Memory B cell (primary cell): ENCODE measurements at regions not wholly inside any gene's neighbourhood (a gene's known extent, or its start where the extent isn't known, plus 50 kb on each side); places are given as distances from the start of the nearest gene placed in this dataset.
"Not testable (repeated sequence)": the region's sequence is repeated elsewhere in the genome, so short reads cannot be mapped to it uniquely, and the experiment has no call there.

ENCODE experiments used
- ATAC-seq: fragments of 150-1000 bp; cut with Tn5 transposase; 2 replicates; pipeline ENCODE4 v1.10.0; 2021; ENCODE audit warnings: low read depth, mild to moderate bottlenecking, moderate library complexity
- DNase-seq, 2 donors: peaks; one replicate each; pipeline ENCODE4 v3.0.0; 2022; ENCODE audit warnings: low spot score in 2 of 2
- H3K27ac Mint-ChIP-seq: one replicate; pipeline ENCODE4 v1.8.0; 2022; ENCODE audit warnings: mild to moderate bottlenecking, moderate library complexity, mixed read lengths
- H3K27me3 Mint-ChIP-seq: one replicate; pipeline ENCODE4 v1.8.0; 2022; ENCODE audit warnings: mixed read lengths
- H3K36me3 Mint-ChIP-seq: one replicate; pipeline ENCODE4 v1.8.0; 2022; ENCODE audit warnings: mild to moderate bottlenecking, mixed read lengths
- H3K4me1 Mint-ChIP-seq: one replicate; pipeline ENCODE4 v1.8.0; 2022; ENCODE audit warnings: mixed read lengths
- H3K4me3 Mint-ChIP-seq: one replicate; pipeline ENCODE4 v1.8.0; 2022; ENCODE audit warnings: mild to moderate bottlenecking, moderate library complexity, mixed read lengths
- H3K9me3 Mint-ChIP-seq: one replicate; pipeline ENCODE4 v1.8.0; 2022; ENCODE audit warnings: mixed read lengths

DNA sequence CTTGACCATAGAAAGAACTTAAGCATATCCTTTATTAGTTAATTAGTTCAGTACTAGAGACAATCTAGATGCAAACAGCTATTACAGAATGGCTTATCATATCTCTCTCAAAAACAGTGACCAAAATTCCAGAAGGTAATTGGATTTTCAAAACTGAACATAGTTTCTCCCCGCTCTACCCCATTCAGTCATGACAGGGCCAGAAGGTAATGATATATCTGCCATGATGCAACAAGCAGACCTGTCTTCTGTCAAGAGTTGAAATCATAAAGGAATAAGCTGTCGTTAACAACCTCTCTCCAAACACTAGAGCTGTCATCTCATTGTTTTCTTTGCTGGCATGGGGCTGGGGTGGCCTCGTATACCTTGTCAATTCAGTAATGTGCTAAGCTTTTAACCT lies 200.5 kb upstream of the POU5F2 start:
- Mint-ChIP-seq H3K4me1 (peaks cover 4% of the 10 kb centered on the region), H3K4me3 (no peak overlapping the region), H3K9me3 (no peaks in the 10 kb centered on the region), H3K27me3 (no peaks in the 10 kb centered on the region), H3K36me3 (peaks cover 5% of the 10 kb centered on the region), H3K27ac (no peak overlapping the region)
- DNase-seq (no peak), ATAC-seq (no peak)

DNA sequence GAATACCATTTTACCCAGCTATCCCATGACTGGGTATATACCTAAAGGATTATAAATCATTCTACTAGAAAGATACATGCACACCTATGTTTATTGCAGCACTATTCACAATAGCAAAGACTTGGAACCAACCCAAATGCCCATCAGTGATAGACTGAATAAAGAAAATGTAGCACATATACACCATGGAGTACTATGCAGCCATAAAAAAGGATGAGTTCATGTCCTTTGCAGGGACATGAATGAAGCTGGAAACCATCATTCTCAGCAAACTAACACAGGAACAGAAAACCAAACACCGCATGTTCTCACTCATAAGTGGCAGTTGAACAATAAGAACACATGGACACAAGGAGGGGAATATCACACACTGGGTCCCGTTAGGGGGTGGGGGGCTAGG lies 191.9 kb upstream of the POU5F2 start:
- not testable (repeated sequence) for H3K9me3 Mint-ChIP-seq, DNase-seq, H3K27me3 Mint-ChIP-seq, H3K4me1 Mint-ChIP-seq, ATAC-seq, H3K27ac Mint-ChIP-seq, H3K4me3 Mint-ChIP-seq
- H3K36me3 Mint-ChIP-seq: peaks cover 24% of the 10 kb centered on the region

DNA sequence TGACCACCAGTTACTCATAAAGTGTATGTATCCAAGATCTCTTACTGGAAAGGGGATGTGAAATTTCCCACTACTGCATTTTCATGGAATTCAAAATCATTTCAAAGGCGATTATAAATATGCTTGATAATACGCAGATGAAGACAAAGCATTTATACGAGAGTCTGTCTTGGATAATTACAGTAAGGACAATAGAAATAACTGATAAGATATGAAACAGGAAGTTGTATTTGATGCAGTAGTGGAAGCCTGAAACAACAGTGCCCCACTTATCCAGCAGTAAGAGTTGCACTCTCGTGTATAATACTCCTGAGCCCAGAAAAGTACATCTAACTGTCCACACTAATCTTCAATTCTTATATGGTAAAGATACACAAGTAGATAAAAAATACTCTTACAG lies 188.7 kb upstream of the POU5F2 start:
- Mint-ChIP-seq H3K27me3 (no peaks in the 10 kb centered on the region), H3K9me3 (peaks cover 3% of the 10 kb centered on the region), H3K4me3 (no peak overlapping the region), H3K27ac (no peak overlapping the region), H3K4me1 (peaks cover 2% of the 10 kb centered on the region), H3K36me3 (peaks cover 18% of the 10 kb centered on the region)
- DNase-seq (no peak), ATAC-seq (no peak)

- no peak overlapping the region for H3K27ac Mint-ChIP-seq
- peaks cover 14% of the 10 kb centered on the region for H3K36me3 Mint-ChIP-seq
- no peaks in the 10 kb centered on the region for H3K27me3 Mint-ChIP-seq
- DNase-seq: no peak
- peaks cover 2% of the 10 kb centered on the region for H3K4me1 Mint-ChIP-seq
- ATAC-seq: no peak
- H3K9me3 Mint-ChIP-seq: no peaks in the 10 kb centered on the region
- H3K4me3 Mint-ChIP-seq: no peak overlapping the region
Observed at GRCh38 chr5:93929131-93929530, 187.7 kb upstream of the POU5F2 start.

DNA sequence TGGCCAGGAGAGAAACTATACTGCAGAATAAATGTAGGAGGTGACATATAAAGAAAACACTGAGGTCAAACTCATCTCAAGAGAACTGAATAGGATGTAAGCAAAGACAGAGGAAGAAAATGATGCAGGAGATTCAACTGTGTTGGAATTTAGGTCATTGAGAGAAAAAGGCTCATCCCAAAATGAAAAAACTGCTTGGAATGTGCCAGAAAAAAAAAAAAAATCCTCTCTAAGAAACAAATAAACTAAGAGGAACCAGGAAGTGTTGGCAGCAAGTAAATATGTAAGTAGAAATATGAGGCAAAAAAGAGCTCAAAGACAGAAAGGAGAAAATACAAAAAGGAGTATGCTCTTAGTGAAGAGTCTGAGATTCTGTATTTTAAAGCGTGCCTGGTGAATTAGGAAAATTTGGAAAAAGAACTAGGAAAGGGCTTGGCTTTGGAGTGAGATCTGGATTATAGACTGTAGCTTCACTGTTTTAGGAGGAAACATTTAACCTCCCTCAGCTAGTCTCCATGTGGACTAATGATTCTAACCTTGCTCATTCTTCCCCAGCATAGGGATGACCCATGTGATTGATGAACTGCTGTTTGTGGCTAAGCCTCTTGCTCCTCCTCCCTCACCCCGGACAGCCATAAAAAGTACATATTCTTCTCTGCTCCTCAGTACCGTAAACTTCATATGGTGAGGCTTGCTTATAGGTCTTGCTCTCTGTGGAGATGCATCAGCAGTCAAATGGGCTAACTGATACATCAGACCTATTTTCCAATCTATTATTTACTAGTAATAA lies 185.6 kb upstream of the POU5F2 start:
- peaks cover 6% of the 10 kb centered on the region for H3K36me3 Mint-ChIP-seq
- H3K4me3 Mint-ChIP-seq: no peak overlapping the region
- no peaks in the 10 kb centered on the region for H3K27me3 Mint-ChIP-seq
- H3K27ac Mint-ChIP-seq: no peak overlapping the region
- no peak for DNase-seq
- peaks cover 2% of the 10 kb centered on the region for H3K4me1 Mint-ChIP-seq
- no peaks in the 10 kb centered on the region for H3K9me3 Mint-ChIP-seq
- ATAC-seq: no peak

DNA sequence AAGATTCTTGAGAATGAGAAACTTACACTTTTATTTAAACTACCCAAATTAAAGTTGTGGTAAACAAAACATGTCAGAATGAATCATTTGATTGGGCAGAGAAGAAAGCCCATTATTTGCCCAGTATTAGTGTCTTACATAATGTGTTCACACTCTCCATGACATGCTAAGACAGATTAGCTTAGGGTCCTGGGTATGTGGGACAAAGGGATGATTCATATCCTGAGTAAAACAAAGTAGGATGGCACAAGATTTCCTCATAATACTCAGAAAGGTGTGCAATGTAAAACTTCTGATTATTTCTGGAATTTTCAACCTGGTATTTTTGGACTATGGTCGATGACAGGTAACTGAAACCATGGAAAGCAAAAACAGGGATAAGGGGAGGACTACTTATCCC lies 183.9 kb upstream of the POU5F2 start:
- ATAC-seq: no peak
- Mint-ChIP-seq H3K4me1 (no peaks in the 10 kb centered on the region), H3K27me3 (no peaks in the 10 kb centered on the region), H3K27ac (no peak overlapping the region), H3K9me3 (no peaks in the 10 kb centered on the region), H3K4me3 (no peak overlapping the region), H3K36me3 (peaks cover 12% of the 10 kb centered on the region)
- no peak for DNase-seq

- no peak for DNase-seq
- Mint-ChIP-seq H3K36me3 (peaks cover 12% of the 10 kb centered on the region), H3K27ac (no peak overlapping the region), H3K27me3 (no peaks in the 10 kb centered on the region), H3K4me3 (no peak overlapping the region), H3K4me1 (no peaks in the 10 kb centered on the region), H3K9me3 (no peaks in the 10 kb centered on the region)
- ATAC-seq: no peak
Observed at GRCh38 chr5:93924628-93925027, 183.2 kb upstream of the POU5F2 start.

DNA sequence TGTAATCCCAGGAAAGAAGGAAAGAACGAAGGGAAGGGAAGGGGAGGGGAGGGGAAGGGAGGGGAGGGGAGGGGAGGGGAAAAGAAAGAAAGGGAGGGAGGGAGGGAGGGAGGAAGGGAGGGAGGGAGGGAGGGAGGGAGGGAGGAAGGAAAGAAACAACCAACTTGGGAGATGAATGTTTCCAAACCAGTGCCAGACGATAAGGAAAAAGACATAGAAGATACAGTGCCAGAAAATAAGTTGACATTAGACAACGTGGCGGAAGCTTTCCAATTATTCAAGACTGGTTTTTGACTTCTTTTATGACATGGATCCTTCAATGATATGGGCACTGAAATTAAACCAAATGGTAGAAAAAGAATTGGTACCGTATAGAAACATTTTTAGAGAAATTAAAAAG lies 181.2 kb upstream of the POU5F2 start:
- ATAC-seq (no peak), DNase-seq (no peak)
- Mint-ChIP-seq H3K9me3 (no peaks in the 10 kb centered on the region), H3K4me1 (no peaks in the 10 kb centered on the region), H3K27me3 (no peaks in the 10 kb centered on the region), H3K27ac (no peak overlapping the region), H3K36me3 (peaks cover 15% of the 10 kb centered on the region), H3K4me3 (no peak overlapping the region)

- no peak overlapping the region for H3K4me3 Mint-ChIP-seq
- H3K27me3 Mint-ChIP-seq: no peaks in the 10 kb centered on the region
- H3K4me1 Mint-ChIP-seq: no peaks in the 10 kb centered on the region
- no peak overlapping the region for H3K27ac Mint-ChIP-seq
- DNase-seq: no peak
- no peak for ATAC-seq
- H3K36me3 Mint-ChIP-seq: peaks cover 15% of the 10 kb centered on the region
- H3K9me3 Mint-ChIP-seq: no peaks in the 10 kb centered on the region
Observed at GRCh38 chr5:93921001-93921400, 179.6 kb upstream of the POU5F2 start.

- H3K9me3 Mint-ChIP-seq: no peaks in the 10 kb centered on the region
- DNase-seq (no peak), ATAC-seq (no peak)
- no peaks in the 10 kb centered on the region for H3K4me1 Mint-ChIP-seq
- peaks cover 11% of the 10 kb centered on the region for H3K36me3 Mint-ChIP-seq
- no peak overlapping the region for H3K27ac Mint-ChIP-seq
- H3K4me3 Mint-ChIP-seq: no peak overlapping the region
- H3K27me3 Mint-ChIP-seq: no peaks in the 10 kb centered on the region
Observed at GRCh38 chr5:93916872-93917271, 175.5 kb upstream of the POU5F2 start.

DNA sequence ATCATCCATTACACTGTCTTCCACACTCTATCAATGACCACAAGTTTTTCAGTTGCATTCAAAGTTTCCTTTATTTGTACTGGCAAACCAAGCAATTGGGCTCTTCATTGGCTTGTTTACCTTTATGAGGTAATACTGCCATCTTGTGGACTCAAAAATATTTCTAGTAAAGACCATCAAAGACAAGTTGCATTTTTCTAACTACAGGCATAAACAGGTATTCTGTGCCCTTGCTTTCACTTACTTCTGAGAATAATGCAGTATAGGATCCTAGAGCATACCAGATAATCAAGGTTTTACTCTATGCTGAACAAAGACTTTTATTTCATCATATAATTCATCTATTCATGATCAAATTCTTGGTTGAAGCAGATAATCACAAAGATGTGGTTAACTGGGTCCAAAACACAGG lies 173.7 kb upstream of the POU5F2 start:
- no peak overlapping the region for H3K27ac Mint-ChIP-seq
- no peak overlapping the region for H3K4me3 Mint-ChIP-seq
- H3K4me1 Mint-ChIP-seq: no peaks in the 10 kb centered on the region
- DNase-seq (peak in 1 of 2 donors; percentile 11), ATAC-seq (peak; percentile 48)
- peaks cover 6% of the 10 kb centered on the region for H3K36me3 Mint-ChIP-seq
- H3K27me3 Mint-ChIP-seq: no peaks in the 10 kb centered on the region
- no peaks in the 10 kb centered on the region for H3K9me3 Mint-ChIP-seq

DNA sequence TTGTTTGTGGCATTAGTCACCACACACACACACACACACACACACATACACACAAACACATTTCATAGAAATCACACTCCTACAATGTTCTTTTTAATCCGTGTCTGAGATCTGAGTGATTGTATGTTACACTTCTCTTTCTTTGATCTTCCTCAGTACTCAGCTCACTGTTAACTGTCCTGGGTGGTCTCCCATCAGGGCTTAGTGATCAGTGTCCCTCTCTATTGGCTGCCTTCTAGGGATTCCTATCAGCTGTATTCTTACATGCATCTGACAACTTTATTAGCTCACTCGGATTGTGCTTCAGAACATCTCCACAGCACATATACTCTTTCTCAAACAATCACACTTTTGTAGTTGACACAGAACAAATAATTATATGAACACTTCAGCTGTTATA lies 170.2 kb upstream of the POU5F2 start:
- Mint-ChIP-seq H3K27me3 (no peaks in the 10 kb centered on the region), H3K4me1 (no peaks in the 10 kb centered on the region), H3K36me3 (peaks cover 3% of the 10 kb centered on the region), H3K27ac (no peak overlapping the region), H3K4me3 (no peak overlapping the region), H3K9me3 (no peaks in the 10 kb centered on the region)
- DNase-seq (no peak), ATAC-seq (no peak)

DNA sequence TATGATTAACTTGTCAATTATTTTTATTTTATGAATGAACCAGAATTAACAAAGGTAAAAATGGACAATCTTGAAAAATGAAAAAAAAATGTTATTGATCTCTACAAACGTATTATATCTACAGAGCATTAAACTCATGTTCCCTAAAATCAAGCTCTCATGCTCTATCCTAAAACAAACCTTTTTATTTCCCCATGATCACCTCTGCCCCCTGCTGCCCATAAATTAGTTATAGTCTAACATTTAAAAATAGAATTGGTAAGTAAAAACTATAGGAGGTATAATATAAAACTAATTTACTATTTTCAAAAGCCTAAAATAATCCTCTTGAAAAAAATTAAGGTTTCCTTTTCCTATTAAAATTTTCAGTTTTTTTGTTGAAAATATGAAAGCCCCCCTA lies 168.0 kb upstream of the POU5F2 start:
- Mint-ChIP-seq H3K27me3 (no peaks in the 10 kb centered on the region), H3K36me3 (no peaks in the 10 kb centered on the region), H3K4me3 (no peak overlapping the region), H3K9me3 (no peaks in the 10 kb centered on the region), H3K27ac (no peak overlapping the region), H3K4me1 (no peaks in the 10 kb centered on the region)
- ATAC-seq (no peak), DNase-seq (no peak)

DNA sequence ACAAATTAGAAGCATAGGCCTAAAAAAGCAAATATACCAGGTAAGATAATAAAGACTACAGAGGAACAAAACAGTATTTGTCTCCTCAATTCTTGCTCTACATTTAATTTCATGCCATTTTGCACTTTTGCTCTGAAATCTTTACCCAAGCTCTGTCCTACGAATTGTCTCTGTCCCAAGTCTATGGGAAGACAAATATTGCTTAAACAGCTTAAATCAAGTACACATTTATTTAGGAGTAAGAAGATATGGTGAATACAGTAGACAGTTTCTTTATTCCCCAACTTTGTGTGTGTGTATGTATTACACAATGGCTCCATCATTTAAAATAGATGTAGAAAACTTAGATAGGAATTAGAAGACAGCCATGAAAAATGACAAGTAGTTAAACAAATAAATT lies 163.5 kb upstream of the POU5F2 start:
- no peaks in the 10 kb centered on the region for H3K4me1 Mint-ChIP-seq
- H3K36me3 Mint-ChIP-seq: no peaks in the 10 kb centered on the region
- no peak overlapping the region for H3K27ac Mint-ChIP-seq
- no peak for ATAC-seq
- no peaks in the 10 kb centered on the region for H3K27me3 Mint-ChIP-seq
- H3K9me3 Mint-ChIP-seq: no peaks in the 10 kb centered on the region
- no peak for DNase-seq
- no peak overlapping the region for H3K4me3 Mint-ChIP-seq

GRCh38 chr5:93902288-93902687 lies 160.9 kb upstream of the POU5F2 start:
- H3K4me3 Mint-ChIP-seq: no peak overlapping the region
- no peaks in the 10 kb centered on the region for H3K36me3 Mint-ChIP-seq
- ATAC-seq (no peak), DNase-seq (no peak)
- no peak overlapping the region for H3K27ac Mint-ChIP-seq
- H3K27me3 Mint-ChIP-seq: no peaks in the 10 kb centered on the region
- H3K9me3 Mint-ChIP-seq: no peaks in the 10 kb centered on the region
- no peaks in the 10 kb centered on the region for H3K4me1 Mint-ChIP-seq
